SK-N-SH treated with all-trans-retinoic acid at 6 μM for 48 hours (cell line): ENCODE measurements at regions not wholly inside any gene's neighbourhood (a gene's known extent, or its start where the extent isn't known, plus 50 kb on each side); places are given as distances from the start of the nearest gene placed in this dataset.

Source experiments
- ATAC-seq: fragments of 200-7000 bp; cut with Tn5 transposase; 3 replicates; pipeline ENCODE4 v1.9.1; 2020; ENCODE audit warnings: mild to moderate bottlenecking, moderate library complexity
- ARNTL ChIP-seq: fragments of 450-650 bp; formaldehyde crosslinking; IDR thresholded peaks from 2 replicates; pipeline ENCODE4 v1.5.0; 2020; ENCODE audit warnings: low read depth, mild to moderate bottlenecking, moderate library complexity, borderline replicate concordance
- BACH2 ChIP-seq: fragments of 250-450 bp; sonication (Bioruptor Pico); IDR thresholded peaks from 2 replicates; pipeline ENCODE4 v1.9.0; 2021; ENCODE audit warnings: mild to moderate bottlenecking, borderline replicate concordance
- CREB5 ChIP-seq: fragments of 250-450 bp; sonication (Bioruptor Pico); IDR thresholded peaks from 2 replicates; pipeline ENCODE4 v1.5.1; 2020; ENCODE audit warnings: low read depth, mild to moderate bottlenecking, moderate library complexity
- CSDC2 ChIP-seq: fragments of 250-450 bp; sonication (Bioruptor Pico); IDR thresholded peaks from 2 replicates; pipeline ENCODE4 v1.5.0; 2020; ENCODE audit warnings: mild to moderate bottlenecking, moderate library complexity
- CSRNP3 ChIP-seq: fragments of 250-450 bp; sonication (Bioruptor Pico); IDR thresholded peaks from 2 replicates; pipeline ENCODE4 v1.5.1; 2021; ENCODE audit warnings: mild to moderate bottlenecking, moderate library complexity
- ESRRG ChIP-seq: fragments of 250-450 bp; sonication (Bioruptor Pico); IDR thresholded peaks from 2 replicates; pipeline ENCODE4 v1.6.1; 2021; ENCODE audit warnings: mild to moderate bottlenecking
- GLIS3 ChIP-seq: fragments of 250-450 bp; sonication (Bioruptor Pico); IDR thresholded peaks from 2 replicates; pipeline ENCODE4 v1.5.0; 2020; ENCODE audit warnings: mild to moderate bottlenecking, moderate library complexity
- ISL1 ChIP-seq: fragments of 250-450 bp; sonication (Bioruptor Pico); IDR thresholded peaks from 2 replicates; pipeline ENCODE4 v2.1.2; 2022; ENCODE audit warnings: mild to moderate bottlenecking, moderate library complexity
- OSR1 ChIP-seq: fragments of 250-450 bp; sonication (Bioruptor Pico); IDR thresholded peaks from 2 replicates; pipeline ENCODE4 v1.8.0; 2022; ENCODE audit warnings: moderate library complexity, mild to moderate bottlenecking, inconsistent platforms
- PATZ1 ChIP-seq: fragments of 250-450 bp; sonication (Bioruptor Pico); IDR thresholded peaks from 2 replicates; pipeline ENCODE4 v1.8.0; 2020; ENCODE audit warnings: mild to moderate bottlenecking, moderate library complexity, borderline replicate concordance
- PPARA ChIP-seq: fragments of 250-450 bp; sonication (Bioruptor Pico); IDR thresholded peaks from 2 replicates; pipeline ENCODE4 v1.5.0; 2020; ENCODE audit warnings: mild to moderate bottlenecking, borderline replicate concordance
- RARB ChIP-seq: fragments of 250-450 bp; sonication (Bioruptor Pico); IDR thresholded peaks from 2 replicates; pipeline ENCODE4 v1.8.0; 2021; ENCODE audit warnings: mild to moderate bottlenecking, moderate library complexity
- SNAI2 ChIP-seq: fragments of 250-450 bp; sonication (Bioruptor Pico); IDR thresholded peaks from 2 replicates; pipeline ENCODE4 v1.5.0; 2020; ENCODE audit warnings: mild to moderate bottlenecking, moderate library complexity
- TCF4 ChIP-seq: fragments of 250-450 bp; sonication (Bioruptor Pico); IDR thresholded peaks from 2 replicates; pipeline ENCODE4 v1.8.0; 2021; ENCODE audit warnings: mild to moderate bottlenecking, moderate library complexity, borderline replicate concordance
- TOX ChIP-seq: fragments of 250-450 bp; sonication (Bioruptor Pico); IDR thresholded peaks from 2 replicates; pipeline ENCODE4 v1.8.0; 2021; ENCODE audit warnings: mild to moderate bottlenecking, moderate library complexity, borderline replicate concordance
- TSHZ2 ChIP-seq: fragments of 250-450 bp; sonication (Bioruptor Pico); IDR thresholded peaks from 2 replicates; pipeline ENCODE4 v1.5.0; 2020; ENCODE audit warnings: mild to moderate bottlenecking, moderate library complexity
- ZC3H10 ChIP-seq: fragments of 250-450 bp; sonication (Bioruptor Pico); IDR thresholded peaks from 2 replicates; pipeline ENCODE4 v1.5.1; 2021; ENCODE audit warnings: mild to moderate bottlenecking, moderate library complexity
- ZFP3 ChIP-seq: fragments of 250-450 bp; sonication (Bioruptor Pico); IDR thresholded peaks from 2 replicates; pipeline ENCODE4 v1.5.0; 2020; ENCODE audit warnings: mild to moderate bottlenecking, moderate library complexity
- ZFP30 ChIP-seq: fragments of 450-650 bp; formaldehyde crosslinking; IDR thresholded peaks from 2 replicates; pipeline ENCODE4 v1.5.0; 2022; ENCODE audit warnings: mild to moderate bottlenecking, moderate library complexity
- ZNF565 ChIP-seq: fragments of 450-650 bp; formaldehyde crosslinking; conservative IDR thresholded peaks from 2 replicates; pipeline ENCODE4 v1.5.0; 2020; ENCODE audit warnings: low read depth, mild to moderate bottlenecking, moderate library complexity
- ZNF70 ChIP-seq: fragments of 450-650 bp; formaldehyde crosslinking; IDR thresholded peaks from 2 replicates; pipeline ENCODE4 v1.5.0; 2020; ENCODE audit warnings: mild to moderate bottlenecking, moderate library complexity
- ZNF8 ChIP-seq: fragments of 450-650 bp; formaldehyde crosslinking; IDR thresholded peaks from 2 replicates; pipeline ENCODE4 v1.5.0; 2020; ENCODE audit warnings: mild to moderate bottlenecking, moderate library complexity
- TF ChIP-seq, protein P1 (sequence below): fragments of 250-450 bp; sonication (Bioruptor Pico); IDR thresholded peaks from 2 replicates; pipeline ENCODE4 v1.8.0; 2021; ENCODE audit warnings: low read depth, mild to moderate bottlenecking, moderate library complexity, borderline replicate concordance

- no peak for ATAC-seq
- TF ChIP-seq RARB (CRISPR knock-in tag) (no peak), CSRNP3 (CRISPR knock-in tag) (no peak), GLIS3 (CRISPR knock-in tag) (no peak), PPARA (CRISPR knock-in tag) (no peak), ESRRG (no peak), CSDC2 (no peak), CREB5 (CRISPR knock-in tag) (no peak), ZFP30 (CRISPR knock-in tag) (no peak), ZC3H10 (CRISPR knock-in tag) (no peak), ZNF70 (no peak), ZFP3 (CRISPR knock-in tag) (no peak)
Measured at GRCh38 chr2:136351684-136352083, 233.7 kb upstream of the CXCR4 start.

GRCh38 chr2:136347981-136348380 is 230.0 kb upstream of the CXCR4 start:
- no peak for ATAC-seq
- TF ChIP-seq OSR1 (no peak), ZNF8 (CRISPR knock-in tag) (no peak), PPARA (CRISPR knock-in tag) (no peak), TOX (CRISPR knock-in tag) (no peak), TCF4 (CRISPR knock-in tag) (no peak), ZC3H10 (CRISPR knock-in tag) (no peak), CREB5 (CRISPR knock-in tag) (no peak), ESRRG (no peak), ZFP3 (CRISPR knock-in tag) (no peak), PATZ1 (CRISPR knock-in tag) (no peak), ISL1 (CRISPR knock-in tag) (no peak), RARB (CRISPR knock-in tag) (no peak), BACH2 (CRISPR knock-in tag) (no peak), CSDC2 (no peak), ZFP30 (CRISPR knock-in tag) (no peak), ARNTL (no peak)
- TF ChIP-seq, protein P1, sequence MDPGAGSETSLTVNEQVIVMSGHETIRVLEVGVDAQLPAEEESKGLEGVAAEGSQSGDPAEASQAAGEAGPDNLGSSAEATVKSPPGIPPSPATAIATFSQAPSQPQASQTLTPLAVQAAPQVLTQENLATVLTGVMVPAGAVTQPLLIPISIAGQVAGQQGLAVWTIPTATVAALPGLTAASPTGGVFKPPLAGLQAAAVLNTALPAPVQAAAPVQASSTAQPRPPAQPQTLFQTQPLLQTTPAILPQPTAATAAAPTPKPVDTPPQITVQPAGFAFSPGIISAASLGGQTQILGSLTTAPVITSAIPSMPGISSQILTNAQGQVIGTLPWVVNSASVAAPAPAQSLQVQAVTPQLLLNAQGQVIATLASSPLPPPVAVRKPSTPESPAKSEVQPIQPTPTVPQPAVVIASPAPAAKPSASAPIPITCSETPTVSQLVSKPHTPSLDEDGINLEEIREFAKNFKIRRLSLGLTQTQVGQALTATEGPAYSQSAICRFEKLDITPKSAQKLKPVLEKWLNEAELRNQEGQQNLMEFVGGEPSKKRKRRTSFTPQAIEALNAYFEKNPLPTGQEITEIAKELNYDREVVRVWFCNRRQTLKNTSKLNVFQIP (CRISPR knock-in tag): no peak

- no peak for ATAC-seq
- TF ChIP-seq SNAI2 (CRISPR knock-in tag): no peak
Measured at GRCh38 chr2:136344339-136344738, 226.4 kb upstream of the CXCR4 start.

DNA sequence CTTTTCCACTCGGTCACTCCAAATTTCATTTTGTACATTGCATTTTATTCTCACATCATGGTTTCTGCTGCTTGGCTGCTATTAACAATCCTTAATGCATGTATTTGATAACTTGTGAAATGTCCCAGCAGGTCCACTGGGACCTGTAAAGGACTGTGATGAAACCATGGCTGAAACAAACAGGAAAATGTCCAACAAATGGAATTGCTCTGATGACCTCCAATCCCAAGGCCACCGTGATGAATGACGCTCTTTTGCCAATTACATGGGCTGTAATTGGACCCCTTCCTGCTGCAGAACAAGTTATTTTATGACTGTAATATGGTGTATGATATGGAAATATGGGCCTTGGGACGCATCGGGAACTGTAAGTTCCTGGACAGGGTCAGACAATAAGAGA is 224.2 kb upstream of the CXCR4 start:
- ATAC-seq: no peak
- TF ChIP-seq ESRRG (no peak), CSDC2 (no peak), OSR1 (no peak), TCF4 (CRISPR knock-in tag) (no peak), TOX (CRISPR knock-in tag) (no peak), CREB5 (CRISPR knock-in tag) (no peak), RARB (CRISPR knock-in tag) (no peak), PPARA (CRISPR knock-in tag) (no peak), ZFP30 (CRISPR knock-in tag) (no peak), TSHZ2 (CRISPR knock-in tag) (no peak), SNAI2 (CRISPR knock-in tag) (no peak), ZNF8 (CRISPR knock-in tag) (no peak), ZNF565 (CRISPR knock-in tag) (no peak)
